GM06990 (cell line): ENCODE measurements at regions not wholly inside any gene's neighbourhood (a gene's known extent, or its start where the extent isn't known, plus 50 kb on each side); places are given as distances from the start of the nearest gene placed in this dataset.

ENCODE experiments used
- DNase-seq: peaks from one replicate; pipeline ENCODE4 v3.0.0-alpha.2; 2011; ENCODE audit not compliant: insufficient read length; ENCODE audit errors: extremely low read depth
- H3K27me3 ChIP-seq: replicated peaks from 2 replicates; pipeline ENCODE4 v1.6.0; 2011; ENCODE audit warnings: low read length; ENCODE audit not compliant: control insufficient read depth, insufficient read depth
- H3K36me3 ChIP-seq: 2 replicates; pipeline ENCODE4 v1.5.1; 2011; ENCODE audit warnings: low read length; ENCODE audit not compliant: control insufficient read depth, insufficient read depth
- H3K4me3 ChIP-seq: replicated peaks from 2 replicates; pipeline ENCODE4 v1.5.1; 2011; ENCODE audit warnings: low read depth, mild to moderate bottlenecking, control low read depth, low read length
- TF ChIP-seq, protein P1 (sequence below): IDR thresholded peaks from 2 replicates; pipeline ENCODE4 v1.5.1; 2011; ENCODE audit warnings: low read length, control low read depth, mild to moderate bottlenecking, inconsistent platforms; ENCODE audit not compliant: insufficient read depth, poor library complexity, severe bottlenecking

GRCh38 chr7:156082048-156083040 is 270.1 kb upstream of the SHH start:
- DNase-seq = no peak
- TF ChIP-seq, protein P1, sequence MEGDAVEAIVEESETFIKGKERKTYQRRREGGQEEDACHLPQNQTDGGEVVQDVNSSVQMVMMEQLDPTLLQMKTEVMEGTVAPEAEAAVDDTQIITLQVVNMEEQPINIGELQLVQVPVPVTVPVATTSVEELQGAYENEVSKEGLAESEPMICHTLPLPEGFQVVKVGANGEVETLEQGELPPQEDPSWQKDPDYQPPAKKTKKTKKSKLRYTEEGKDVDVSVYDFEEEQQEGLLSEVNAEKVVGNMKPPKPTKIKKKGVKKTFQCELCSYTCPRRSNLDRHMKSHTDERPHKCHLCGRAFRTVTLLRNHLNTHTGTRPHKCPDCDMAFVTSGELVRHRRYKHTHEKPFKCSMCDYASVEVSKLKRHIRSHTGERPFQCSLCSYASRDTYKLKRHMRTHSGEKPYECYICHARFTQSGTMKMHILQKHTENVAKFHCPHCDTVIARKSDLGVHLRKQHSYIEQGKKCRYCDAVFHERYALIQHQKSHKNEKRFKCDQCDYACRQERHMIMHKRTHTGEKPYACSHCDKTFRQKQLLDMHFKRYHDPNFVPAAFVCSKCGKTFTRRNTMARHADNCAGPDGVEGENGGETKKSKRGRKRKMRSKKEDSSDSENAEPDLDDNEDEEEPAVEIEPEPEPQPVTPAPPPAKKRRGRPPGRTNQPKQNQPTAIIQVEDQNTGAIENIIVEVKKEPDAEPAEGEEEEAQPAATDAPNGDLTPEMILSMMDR = no peak
- no peaks in the 10 kb centered on the region; the same call in 1 of the 2 replicates for H3K27me3 ChIP-seq
- H3K4me3 ChIP-seq = no peak overlapping the region
- H3K36me3 ChIP-seq = no peaks in the 10 kb centered on the region

- Histone ChIP-seq H3K27me3 (no peaks in the 10 kb centered on the region; the same call in 1 of the 2 replicates), H3K36me3 (no peaks in the 10 kb centered on the region), H3K4me3 (no peak overlapping the region)
- DNase-seq = no peak
- TF ChIP-seq, protein P1 = no peak
These were observed 268.3 kb upstream of the SHH start for GRCh38 chr7:156080596-156080995.

DNA sequence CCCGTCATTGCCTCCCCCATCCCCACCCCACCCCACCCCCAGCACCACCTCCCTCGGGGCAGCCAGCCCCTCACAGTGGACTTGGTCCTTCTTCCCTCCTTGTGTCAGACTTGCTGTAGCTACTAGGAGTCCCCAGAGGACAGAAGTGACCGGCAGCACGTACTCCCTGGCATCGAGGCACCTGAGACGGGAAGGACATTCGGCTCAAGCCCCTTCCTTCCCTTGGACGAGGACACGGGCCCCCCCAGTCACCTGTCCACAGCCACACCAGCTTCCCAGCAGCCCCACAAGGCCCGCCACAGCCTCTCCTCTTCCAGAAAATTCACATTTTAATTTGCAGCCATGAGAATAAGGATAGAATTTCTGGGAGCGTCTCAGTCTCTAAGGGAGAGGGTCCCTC is 267.8 kb upstream of the SHH start:
- H3K27me3 ChIP-seq = no peaks in the 10 kb centered on the region; the same call in 1 of the 2 replicates
- no peaks in the 10 kb centered on the region for H3K36me3 ChIP-seq
- H3K4me3 ChIP-seq = no peak overlapping the region
- TF ChIP-seq, protein P1 = no peak
- no peak for DNase-seq

GRCh38 chr7:156079156-156079555 is 266.9 kb upstream of the SHH start:
- no peaks in the 10 kb centered on the region for H3K36me3 ChIP-seq
- H3K27me3 ChIP-seq = no peaks in the 10 kb centered on the region; the same call in 1 of the 2 replicates
- TF ChIP-seq, protein P1 = no peak
- H3K4me3 ChIP-seq = no peak overlapping the region
- DNase-seq = no peak

DNA sequence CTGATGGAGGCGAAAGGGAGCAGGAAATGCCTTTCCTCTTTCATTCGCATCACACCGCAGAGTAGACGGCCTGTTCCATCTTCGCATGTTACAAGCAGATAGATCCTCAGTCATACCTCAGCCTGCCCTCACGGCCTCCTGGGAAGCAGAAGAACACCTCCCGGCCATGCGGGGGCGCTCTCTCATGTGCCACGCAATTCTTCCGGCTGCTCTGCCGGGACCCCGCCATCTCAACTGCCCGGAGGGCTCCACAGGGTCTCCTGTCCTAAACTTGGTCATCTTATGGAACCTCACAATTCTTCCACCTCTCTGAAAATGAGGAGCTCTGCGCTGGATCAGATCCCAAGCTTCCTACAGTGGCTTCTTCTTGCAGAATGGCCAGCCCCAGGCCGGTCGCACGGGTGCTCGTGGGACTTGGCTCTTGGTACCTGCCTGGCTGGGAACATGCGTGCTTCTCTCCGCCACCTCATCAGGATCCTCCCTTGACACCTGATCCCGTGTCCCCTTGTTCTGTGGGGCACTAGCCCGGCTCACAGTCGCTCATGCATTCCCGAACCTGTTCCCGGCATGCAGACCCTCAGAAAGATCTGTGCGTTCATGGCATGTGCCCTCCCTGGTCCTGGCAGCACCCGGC is 262.8 kb upstream of the SHH start:
- TF ChIP-seq, protein P1 = peak; percentile 5
- H3K36me3 ChIP-seq = no peaks in the 10 kb centered on the region
- H3K4me3 ChIP-seq = no peak overlapping the region
- DNase-seq = no peak
- H3K27me3 ChIP-seq = 0 out of 2 replicates have a peak, but pooled peaks cover 1% of the 10 kb centered on the region
